GM21529 (cell line): ENCODE measurements at regions not wholly inside any gene's neighbourhood (a gene's known extent, or its start where the extent isn't known, plus 50 kb on each side); places are given as distances from the start of the nearest gene placed in this dataset.

ENCODE experiments used
- ATAC-seq: cut with Tn5 transposase; IDR thresholded peaks from one replicate; pipeline ENCODE4 v1.9.1; 2021; ENCODE audit not compliant: unreplicated experiment

DNA sequence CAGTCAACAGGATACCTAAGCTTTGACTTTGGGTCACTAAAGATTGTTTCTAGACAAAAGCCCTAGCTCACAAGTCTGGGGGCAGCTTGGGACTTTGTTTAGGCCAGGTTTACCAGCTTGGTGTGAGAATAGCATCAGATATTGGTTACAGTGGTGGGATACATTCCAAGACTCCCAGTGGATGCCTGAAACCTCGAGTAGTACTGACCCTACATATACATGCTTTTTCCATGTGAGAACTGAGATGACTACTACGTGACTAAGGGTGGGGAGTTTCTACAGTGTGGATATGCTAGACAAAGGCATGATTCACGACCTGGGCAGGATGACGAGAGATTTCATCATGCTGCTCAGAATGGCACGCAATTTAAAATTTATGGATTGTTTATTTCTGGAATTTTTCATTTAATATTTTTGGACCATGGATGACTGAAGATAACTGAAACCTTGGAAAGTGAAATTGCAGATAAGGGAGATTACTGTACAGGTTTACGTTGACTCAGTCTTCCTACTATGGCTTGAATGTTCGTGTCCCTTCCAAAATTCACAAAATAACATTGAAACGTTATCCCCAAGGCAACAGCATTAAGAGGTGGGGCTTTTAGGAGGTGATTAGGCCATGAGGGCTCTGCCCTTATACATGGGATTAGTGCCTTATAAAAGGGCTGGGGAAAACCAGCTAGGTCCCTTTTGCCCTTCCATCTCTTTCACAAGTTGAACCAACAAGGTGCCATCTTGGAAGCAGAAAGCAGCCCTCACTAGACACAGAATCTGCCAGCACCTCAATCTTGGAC is 50.2 kb upstream of the CTAGE1 start:
- ATAC-seq, result no peak

- no peak for ATAC-seq
These were observed 50.8 kb upstream of the CTAGE1 start for GRCh38 chr18:22468554-22468891.

DNA sequence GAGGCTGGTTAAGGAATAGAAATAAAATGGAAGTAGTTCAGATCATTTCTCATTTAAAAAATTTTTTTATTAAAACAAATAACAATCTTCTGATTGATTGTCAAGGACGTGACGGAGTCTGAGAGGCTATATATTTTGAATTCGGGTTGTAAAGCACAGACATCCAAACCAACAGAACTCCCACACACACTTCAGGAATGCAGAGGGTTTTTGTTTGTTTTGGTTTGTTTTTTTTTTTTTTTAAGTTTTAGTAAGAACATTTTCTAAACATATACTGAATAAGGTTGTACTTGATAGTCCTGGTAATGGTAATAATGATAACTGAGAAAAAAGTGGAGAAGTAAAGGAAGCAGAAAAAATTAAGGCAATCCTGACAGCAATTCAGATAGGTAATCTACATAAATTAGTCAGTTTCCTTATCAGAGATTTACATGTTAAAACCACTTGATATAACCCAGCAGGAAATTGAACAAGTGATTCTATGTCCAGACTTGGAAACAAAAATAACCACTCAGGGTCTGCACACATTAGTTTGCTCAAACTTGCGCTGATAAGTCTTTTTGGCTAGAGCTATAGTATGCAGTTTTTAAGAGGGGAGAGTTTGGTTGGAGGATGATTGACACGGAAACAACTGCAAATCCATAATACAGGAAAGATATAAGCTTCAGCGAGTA is 51.5 kb upstream of the CTAGE1 start:
- no peak for ATAC-seq

DNA sequence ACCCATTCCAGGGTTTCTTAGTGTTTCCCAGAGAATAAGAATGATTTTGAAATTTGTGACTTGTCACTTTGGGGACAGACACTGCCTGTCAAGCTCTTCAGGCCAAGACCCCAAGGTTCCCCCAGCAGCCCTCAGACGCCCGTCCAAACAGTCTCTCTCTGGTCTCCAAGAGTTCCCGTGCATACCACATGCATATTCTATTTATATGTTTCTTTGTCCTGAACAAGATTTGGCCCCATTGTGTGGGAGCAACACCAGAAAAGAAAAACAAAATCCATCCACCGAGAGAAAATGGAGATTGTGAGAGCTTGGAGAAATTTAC is 52.2 kb upstream of the CTAGE1 start:
- ATAC-seq, result no peak

DNA sequence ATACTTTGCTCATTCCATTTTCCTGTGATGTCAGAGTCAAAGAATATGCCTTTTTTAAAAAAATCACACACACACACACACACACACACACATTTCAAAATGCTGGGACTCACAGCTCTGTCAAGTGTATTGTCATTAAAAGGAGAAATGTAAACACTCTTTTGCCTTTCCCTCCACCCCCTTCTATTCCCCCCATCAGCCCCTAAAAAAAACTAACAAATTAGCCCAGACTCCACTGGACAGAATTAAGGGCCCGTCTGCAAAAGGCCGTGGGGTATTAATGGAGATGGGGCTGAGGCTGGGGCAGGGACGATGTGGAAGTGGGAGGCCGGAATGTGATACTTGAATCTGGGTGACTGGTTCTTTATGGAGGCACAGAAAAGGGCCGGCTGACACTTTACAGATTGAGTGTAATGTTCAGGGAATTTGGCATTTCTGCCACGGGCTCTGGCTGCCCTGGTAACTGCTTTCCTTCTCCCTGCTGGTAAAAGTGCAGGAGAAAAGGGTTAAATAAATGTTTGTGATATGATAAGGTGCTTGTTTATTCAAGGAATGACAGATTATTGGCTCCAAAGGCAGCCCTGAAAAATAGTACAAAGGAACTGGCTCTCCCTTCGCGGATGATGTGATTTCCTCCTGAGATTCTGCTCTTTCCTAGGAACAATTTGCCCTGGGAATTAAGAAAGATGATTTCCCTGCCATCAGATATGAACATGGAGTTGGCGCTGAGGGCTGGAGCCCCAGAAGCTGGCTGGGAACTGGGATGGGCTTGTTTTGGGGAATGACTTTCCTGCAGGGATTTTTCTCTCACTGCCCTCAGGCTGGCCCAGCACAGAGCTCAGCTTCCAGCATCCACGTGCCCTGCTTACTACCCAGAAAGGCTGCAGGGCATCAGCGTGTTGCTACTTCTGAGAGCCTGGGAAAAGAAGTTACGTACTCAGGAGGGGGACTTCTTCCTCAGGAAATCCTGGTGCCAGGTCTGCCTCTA is 52.8 kb upstream of the CTAGE1 start:
- no peak for ATAC-seq

DNA sequence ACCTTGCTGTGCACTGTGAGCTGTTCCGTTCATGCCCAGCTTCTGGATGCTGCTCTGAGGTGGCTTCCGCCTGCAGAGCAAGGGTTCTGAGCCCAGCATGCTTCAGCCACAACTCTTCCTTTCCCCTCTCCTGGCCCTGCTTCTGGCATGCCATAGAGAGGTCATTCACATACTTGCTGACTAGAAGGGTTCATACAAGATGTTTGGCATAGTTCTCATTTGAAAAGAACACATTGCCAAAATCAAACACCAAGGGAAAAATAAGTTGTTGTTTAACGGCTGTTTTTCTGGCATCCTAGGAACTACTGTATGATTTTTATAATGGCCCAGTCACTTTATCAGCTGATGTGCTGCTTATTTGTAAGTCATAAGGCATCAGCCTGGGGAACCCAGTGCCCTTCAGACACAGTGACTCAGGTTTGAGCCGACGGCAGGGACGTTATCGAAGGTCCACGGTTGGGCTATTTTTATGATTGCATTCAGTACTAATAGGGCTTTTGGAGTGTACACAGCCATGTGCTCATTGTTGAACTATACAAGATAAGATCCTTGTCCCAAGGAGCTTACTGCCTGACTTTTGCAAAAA is 53.9 kb upstream of the CTAGE1 start:
- ATAC-seq, result no peak

GRCh38 chr18:22473366-22473765 is 55.7 kb upstream of the CTAGE1 start:
- no peak for ATAC-seq

DNA sequence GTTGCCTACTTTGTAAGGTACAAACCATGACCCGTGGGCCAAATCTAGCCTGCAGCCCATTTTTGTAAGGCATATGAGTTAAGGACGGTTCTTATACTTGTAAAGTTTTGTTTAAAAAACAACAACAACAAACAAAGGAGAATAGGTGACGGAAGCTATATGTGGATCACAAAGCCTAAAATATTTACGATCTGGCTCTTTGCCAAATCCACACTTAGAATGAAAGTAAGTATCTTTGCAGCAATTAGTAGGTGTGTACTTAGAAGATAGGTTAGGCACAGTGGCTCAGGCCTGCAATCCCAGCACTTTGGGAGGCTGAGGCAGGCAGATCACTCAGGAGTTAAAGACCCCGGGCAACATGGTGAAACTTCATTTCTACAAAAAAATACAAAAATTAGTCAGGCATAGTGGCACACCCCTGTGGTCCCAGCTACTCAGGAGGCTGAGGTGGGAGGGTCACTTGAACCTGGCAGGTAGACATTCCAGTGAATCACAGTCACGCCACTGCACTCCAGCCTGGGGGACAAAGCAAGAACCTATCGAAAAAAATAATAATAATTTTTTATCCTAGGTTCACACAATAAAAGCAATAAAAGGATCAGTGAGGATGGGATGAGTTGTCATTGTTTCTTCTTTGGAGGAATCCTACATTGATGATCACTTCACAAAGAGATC is 57.8 kb upstream of the CTAGE1 start:
- no peak for ATAC-seq

- ATAC-seq, result no peak
These were observed 59.5 kb upstream of the CTAGE1 start for GRCh38 chr18:22477222-22477621.

GRCh38 chr18:22482948-22483347 is 65.2 kb upstream of the CTAGE1 start:
- no peak for ATAC-seq

DNA sequence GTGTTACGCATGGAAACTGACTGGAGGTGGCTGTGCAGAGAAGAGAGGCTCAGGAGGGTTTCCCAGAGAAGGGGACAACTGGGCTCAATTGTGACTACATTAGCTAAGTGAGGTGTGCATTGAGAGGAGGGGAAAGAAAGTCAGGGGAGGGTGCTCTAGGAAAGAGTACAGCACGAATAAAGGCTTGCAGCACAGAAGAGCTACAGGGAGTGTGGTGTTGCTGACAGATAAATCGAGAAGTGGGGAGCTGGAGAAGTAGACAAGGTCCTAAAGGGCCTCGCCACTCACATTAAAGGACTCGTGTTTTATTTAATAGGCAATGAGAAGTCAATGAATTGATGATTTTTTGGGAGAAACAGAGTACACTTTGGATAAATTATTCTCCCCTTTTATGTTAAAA is 65.7 kb upstream of the CTAGE1 start:
- no peak for ATAC-seq

DNA sequence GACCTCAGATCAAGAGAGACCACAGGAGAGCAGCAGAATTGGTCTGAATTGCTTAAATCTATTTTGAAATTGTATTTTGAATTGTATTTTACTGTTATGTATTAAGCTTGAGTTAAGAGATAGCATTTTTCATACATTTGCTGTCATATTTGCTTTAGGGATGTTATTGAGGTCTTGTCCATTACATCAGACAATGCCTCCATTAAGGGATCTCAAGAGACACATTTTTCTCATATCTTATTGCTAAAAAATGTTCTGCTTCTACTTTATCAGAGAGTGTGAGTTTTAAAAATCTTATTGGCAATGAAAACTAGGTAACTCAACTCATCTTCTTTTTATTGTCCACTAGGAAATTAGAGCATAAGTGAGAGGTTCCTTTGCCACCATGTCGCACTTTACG is 66.8 kb upstream of the CTAGE1 start:
- no peak for ATAC-seq

DNA sequence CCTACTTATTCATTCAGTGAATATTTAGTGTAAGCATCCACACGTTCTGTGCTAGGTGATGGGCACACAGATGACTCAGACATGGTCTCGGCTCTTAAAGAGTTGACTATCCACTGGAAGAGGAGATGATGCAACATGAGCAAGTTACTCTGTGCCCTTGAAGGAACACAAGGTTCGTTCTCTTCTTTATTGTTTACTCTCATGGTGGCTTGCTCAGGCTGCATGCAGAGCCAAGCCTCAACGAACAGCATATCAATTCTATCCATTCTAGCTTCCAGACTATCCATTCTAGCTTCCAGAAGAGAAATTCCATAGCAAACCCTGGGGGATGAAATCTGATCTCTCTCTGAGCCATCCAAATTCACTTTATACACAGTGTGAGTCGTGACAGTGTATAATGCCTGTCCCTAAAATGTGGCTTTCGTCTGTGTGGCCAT is 68.1 kb upstream of the CTAGE1 start:
- no peak for ATAC-seq

DNA sequence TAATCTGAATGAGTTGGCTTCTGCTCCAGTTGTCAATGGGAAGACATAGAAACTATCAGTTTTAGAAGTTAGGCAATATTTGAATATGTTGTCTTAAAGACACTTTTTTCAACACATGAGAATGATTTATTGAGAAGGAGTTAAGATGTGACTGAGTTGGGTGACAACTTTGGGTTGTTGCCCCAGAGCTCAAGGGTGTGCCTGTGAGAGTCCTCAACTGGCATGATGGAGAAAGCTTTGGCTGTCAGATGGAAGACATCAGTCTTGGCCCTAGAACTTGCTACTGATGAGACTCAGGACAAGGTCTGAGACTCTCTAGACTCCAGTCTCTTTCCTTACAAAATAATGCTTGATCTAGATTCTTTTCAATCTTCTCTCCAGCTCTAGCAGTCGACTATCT is 69.0 kb upstream of the CTAGE1 start:
- ATAC-seq, result no peak

GRCh38 chr18:22488554-22488953 is 70.8 kb upstream of the CTAGE1 start:
- no peak for ATAC-seq

DNA sequence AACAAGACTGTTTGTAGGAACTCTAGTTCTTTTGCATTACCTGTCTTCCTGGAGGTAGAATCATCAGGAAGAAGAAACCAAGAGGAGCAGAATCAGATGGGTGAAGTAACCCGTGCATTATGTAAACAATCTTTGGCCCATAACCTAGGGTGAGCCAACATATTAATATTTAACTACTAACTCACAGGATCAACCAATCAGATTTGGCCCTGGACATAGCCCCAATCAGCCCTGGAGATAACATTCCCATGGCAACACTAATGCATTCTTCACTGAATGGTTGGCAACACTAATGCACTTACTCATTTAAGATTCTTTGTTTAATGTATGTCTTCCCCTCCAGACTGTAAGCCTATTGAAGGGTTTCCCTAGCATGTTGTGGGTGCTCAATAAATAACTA is 72.0 kb upstream of the CTAGE1 start:
- no peak for ATAC-seq

- no peak for ATAC-seq
These were observed 72.7 kb upstream of the CTAGE1 start for GRCh38 chr18:22490429-22490846.

DNA sequence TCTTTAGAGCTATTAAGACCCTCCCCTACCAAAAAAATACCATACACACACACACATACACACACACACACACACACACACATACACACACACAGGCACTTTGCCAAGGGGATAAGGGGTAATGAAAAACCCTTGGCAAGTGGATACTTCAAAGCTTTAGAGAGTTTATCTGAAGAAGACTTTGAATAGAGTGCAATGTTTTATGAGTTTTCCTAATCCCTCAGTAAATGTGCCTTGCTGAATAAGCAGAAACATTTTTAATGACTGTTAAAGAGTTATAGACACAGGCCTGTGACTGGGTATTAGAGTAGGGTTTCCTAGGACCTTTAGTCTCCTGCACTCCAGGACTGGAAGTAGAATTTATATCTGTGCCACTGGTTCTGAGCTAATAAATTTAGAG is 75.5 kb upstream of the CTAGE1 start:
- no peak for ATAC-seq

- ATAC-seq, result no peak
These were observed 76.2 kb upstream of the CTAGE1 start for GRCh38 chr18:22493940-22494339.

DNA sequence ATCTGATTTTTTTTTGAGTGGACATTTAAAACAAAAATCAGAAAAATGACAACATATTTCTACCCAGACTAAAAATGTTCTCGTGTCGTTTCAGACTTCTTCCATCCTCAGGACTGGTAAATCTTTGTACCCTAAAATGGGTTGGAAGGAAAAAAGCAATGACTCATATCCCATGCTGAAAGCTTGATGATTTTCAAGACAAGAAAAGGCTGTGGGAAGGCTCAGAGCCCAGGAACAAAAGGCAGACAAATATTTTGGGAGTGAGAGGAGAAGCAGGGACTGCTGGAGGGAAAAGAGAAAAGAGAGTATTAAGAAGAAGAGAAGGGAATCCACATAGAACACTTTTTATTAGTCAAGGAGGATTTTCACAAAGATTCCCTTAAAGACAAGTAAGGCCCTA is 77.1 kb upstream of the CTAGE1 start:
- no peak for ATAC-seq

DNA sequence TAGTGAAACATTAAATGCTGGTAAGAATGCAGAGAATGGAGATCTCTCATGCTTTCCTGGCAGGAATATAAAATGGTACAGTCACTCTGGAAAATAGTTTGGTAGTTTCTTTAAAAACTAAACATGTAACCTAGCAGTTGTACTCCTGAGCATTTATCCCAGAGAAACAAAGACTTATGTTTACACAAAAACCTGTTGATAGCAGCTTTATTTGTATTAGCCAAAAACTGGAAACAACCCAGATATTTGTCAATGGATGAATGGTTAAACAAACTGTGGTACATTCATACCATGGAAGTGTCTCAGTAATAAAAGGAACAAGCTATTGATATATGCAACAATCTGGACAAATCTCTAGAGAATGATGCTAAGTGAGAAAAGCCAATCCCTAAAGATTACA is 81.7 kb upstream of the CTAGE1 start:
- no peak for ATAC-seq
